ENCODE measurements at regions not wholly inside any gene's neighbourhood (a gene's known extent, or its start where the extent isn't known, plus 50 kb on each side); places are given as distances from the start of the nearest gene placed in this dataset.

DNA sequence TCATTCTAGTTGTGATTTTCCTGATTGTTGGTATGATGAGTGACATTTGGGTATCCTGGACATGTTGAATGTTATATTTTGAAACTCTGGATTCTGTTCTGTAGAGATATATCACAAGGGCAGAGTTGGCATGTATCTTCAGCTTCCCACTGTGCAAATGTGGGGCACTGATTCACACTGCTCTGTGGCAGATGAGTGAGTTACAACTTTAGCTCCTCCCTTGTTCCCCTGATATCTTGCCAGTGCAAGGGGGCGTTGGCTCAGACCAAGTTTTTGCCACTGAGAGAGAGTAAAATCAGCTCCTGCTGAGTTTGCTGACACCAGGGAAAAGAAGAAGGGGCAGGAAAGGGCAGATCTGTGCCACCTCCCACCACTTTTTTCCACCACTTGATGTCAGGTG lies 199.6 kb upstream of the MMADHC start:
- Histone ChIP-seq H3K4me1 (ENCODE audit: control insufficient read depth in 1 of 2, low read depth in 2 of 2) (peaks cover 0 to 5% of the 10 kb centered on the region in 2 donors), H3K36me3 (no peaks in the 10 kb centered on the region), H3K4me3 (no peak overlapping the region), H3K27me3 (replicated peaks; ENCODE audit: insufficient read depth) (no peaks in the 10 kb centered on the region), H3K9me3 (no peaks in the 10 kb centered on the region), H3K27ac (no peak overlapping the region)
- ATAC-seq (ENCODE audit: insufficient number of reproducible peaks, low FRiP score, low read depth), result no peak
- TF ChIP-seq, protein P1, sequence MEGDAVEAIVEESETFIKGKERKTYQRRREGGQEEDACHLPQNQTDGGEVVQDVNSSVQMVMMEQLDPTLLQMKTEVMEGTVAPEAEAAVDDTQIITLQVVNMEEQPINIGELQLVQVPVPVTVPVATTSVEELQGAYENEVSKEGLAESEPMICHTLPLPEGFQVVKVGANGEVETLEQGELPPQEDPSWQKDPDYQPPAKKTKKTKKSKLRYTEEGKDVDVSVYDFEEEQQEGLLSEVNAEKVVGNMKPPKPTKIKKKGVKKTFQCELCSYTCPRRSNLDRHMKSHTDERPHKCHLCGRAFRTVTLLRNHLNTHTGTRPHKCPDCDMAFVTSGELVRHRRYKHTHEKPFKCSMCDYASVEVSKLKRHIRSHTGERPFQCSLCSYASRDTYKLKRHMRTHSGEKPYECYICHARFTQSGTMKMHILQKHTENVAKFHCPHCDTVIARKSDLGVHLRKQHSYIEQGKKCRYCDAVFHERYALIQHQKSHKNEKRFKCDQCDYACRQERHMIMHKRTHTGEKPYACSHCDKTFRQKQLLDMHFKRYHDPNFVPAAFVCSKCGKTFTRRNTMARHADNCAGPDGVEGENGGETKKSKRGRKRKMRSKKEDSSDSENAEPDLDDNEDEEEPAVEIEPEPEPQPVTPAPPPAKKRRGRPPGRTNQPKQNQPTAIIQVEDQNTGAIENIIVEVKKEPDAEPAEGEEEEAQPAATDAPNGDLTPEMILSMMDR (IDR thresholded peaks at IDR 0.05), result no peak
- DNase-seq (ENCODE audit: low spot score), result no peak

DNA sequence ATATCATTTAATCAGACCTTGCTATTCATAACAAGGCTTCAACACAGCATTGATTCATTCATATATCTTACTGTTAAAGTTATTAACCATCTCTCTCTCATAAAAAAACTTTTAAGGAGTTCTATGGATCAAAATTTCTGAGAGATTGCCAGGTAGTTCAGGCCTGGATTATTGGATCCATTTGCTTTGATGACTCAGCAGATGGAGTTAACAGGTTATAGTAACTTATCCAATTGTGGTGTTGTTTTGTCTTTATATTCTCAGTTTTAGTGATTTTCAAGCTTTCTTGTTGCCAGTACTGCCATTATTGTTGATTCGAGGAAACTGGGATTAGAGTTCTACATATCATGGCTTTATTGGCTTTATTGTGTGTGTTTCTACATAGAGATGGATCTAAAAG lies 195.7 kb upstream of the MMADHC start:
- H3K4me1 ChIP-seq (ENCODE audit: control insufficient read depth in 1 of 2, low read depth in 2 of 2), result peaks cover 0 to 5% of the 10 kb centered on the region in 2 donors
- TF ChIP-seq, protein P1 (IDR thresholded peaks at IDR 0.05), result no peak
- H3K4me3 ChIP-seq, result no peak overlapping the region
- H3K9me3 ChIP-seq, result no peaks in the 10 kb centered on the region
- H3K27me3 ChIP-seq (replicated peaks; ENCODE audit: insufficient read depth), result no peaks in the 10 kb centered on the region
- DNase-seq (ENCODE audit: low spot score), result no peak
- no peak overlapping the region for H3K27ac ChIP-seq
- ATAC-seq (ENCODE audit: insufficient number of reproducible peaks, low FRiP score, low read depth), result no peak
- H3K36me3 ChIP-seq, result no peaks in the 10 kb centered on the region

DNA sequence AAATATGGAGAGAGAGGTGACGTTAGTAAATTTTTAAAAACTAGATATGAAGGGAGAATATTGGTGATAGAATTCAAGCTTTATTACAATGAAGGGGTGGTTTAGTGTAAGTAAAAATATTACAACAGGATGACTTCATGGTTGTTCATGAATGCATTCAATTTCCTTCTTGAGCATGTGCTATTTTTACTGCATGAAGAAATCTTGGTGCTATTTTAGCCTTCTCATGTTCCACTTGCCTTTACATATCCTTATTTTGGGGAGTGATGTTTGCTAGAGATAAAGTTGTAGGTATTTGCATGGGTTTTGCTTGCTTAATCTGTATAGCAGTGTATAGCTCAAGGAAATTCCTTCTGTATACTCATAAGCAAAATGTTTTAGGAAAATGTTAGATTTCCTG lies 195.0 kb upstream of the MMADHC start:
- TF ChIP-seq, protein P1 (IDR thresholded peaks at IDR 0.05), result no peak
- no peak overlapping the region for H3K27ac ChIP-seq
- no peaks in the 10 kb centered on the region for H3K27me3 ChIP-seq (replicated peaks; ENCODE audit: insufficient read depth)
- H3K4me3 ChIP-seq, result no peak overlapping the region
- DNase-seq (ENCODE audit: low spot score) (no peak), ATAC-seq (ENCODE audit: insufficient number of reproducible peaks, low FRiP score, low read depth) (no peak)
- peaks cover 0 to 5% of the 10 kb centered on the region in 2 donors for H3K4me1 ChIP-seq (ENCODE audit: control insufficient read depth in 1 of 2, low read depth in 2 of 2)
- H3K36me3 ChIP-seq, result no peaks in the 10 kb centered on the region
- no peaks in the 10 kb centered on the region for H3K9me3 ChIP-seq

DNA sequence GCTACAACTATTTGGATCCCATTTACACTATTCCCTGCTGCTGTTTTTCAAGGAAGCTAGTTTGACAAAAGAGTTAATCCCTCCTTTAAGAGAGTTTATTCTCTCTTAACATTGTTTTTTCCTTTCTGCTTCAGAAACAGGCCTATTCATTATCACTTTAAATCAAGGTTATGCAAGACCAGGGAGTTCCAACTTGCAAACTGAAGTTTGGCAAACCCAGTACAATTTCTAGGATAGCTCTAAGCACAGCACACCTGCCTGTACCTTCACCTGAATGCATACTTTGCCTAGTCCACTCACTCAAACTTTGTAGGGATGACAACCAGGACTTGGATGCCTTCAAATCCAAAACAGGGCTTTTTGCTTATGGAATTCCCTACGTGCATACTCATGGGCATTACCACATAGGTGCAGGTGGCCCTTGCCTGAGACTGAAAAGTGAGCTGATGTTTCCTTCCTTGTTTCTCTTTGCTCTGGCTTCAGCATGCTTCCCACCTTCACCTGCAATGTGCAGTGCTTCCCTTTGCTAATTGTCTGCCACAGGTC lies 193.8 kb upstream of the MMADHC start:
- no peak overlapping the region for H3K27ac ChIP-seq
- no peaks in the 10 kb centered on the region for H3K27me3 ChIP-seq (replicated peaks; ENCODE audit: insufficient read depth)
- no peaks in the 10 kb centered on the region for H3K36me3 ChIP-seq
- H3K9me3 ChIP-seq, result no peaks in the 10 kb centered on the region
- ATAC-seq (ENCODE audit: insufficient number of reproducible peaks, low FRiP score, low read depth) (no peak), DNase-seq (ENCODE audit: low spot score) (no peak)
- TF ChIP-seq, protein P1 (IDR thresholded peaks at IDR 0.05), result no peak
- peaks cover 0 to 5% of the 10 kb centered on the region in 2 donors for H3K4me1 ChIP-seq (ENCODE audit: control insufficient read depth in 1 of 2, low read depth in 2 of 2)
- H3K4me3 ChIP-seq, result no peak overlapping the region

DNA sequence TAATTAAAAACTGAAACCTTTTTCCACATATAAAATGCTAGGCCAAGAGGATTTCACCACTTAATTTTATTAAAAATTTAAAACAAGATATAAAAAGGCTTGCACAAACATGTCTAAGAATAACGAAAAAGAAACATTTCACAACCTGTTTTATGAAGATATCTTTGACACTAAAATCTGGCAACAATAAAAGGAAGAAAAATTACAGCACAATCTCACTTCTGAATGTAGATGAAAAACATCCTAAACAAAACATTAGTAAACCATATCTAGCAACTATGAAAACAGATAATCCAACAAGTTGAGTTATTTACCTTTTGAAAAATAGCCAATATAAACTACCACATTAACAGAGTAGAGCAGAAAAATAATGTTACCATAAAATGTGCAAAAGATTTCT lies 185.4 kb upstream of the MMADHC start:
- Histone ChIP-seq H3K4me3 (no peak overlapping the region), H3K27me3 (replicated peaks; ENCODE audit: insufficient read depth) (no peaks in the 10 kb centered on the region), H3K27ac (no peak overlapping the region), H3K9me3 (no peaks in the 10 kb centered on the region), H3K4me1 (ENCODE audit: control insufficient read depth in 1 of 2, low read depth in 2 of 2) (peaks cover 2 to 3% of the 10 kb centered on the region in 2 donors), H3K36me3 (no peaks in the 10 kb centered on the region)
- TF ChIP-seq, protein P1 (IDR thresholded peaks at IDR 0.05), result no peak
- ATAC-seq (ENCODE audit: insufficient number of reproducible peaks, low FRiP score, low read depth) (no peak), DNase-seq (ENCODE audit: low spot score) (no peak)

Data from thoracic aorta (tissue), 2 donors.